Neural progenitor cell (in vitro differentiated cells): ENCODE measurements at regions not wholly inside any gene's neighbourhood (a gene's known extent, or its start where the extent isn't known, plus 50 kb on each side); places are given as distances from the start of the nearest gene placed in this dataset. TPM values are rescaled to one million over a fixed set of nuclear protein-coding genes. Genes with fewer than 3 reads are reported as not detected.

Source experiments
- DNase-seq: peaks from one replicate; pipeline ENCODE4 v3.0.0-alpha.2; 2016; ENCODE audit warnings: low spot score
- H2AFZ ChIP-seq: fragments of 200-600 bp; sonication (generic); replicated peaks from 2 replicates; pipeline ENCODE4 v1.6.1; 2016; ENCODE audit warnings: antibody characterized with exemption
- H3F3A ChIP-seq: fragments of 200-600 bp; sonication (generic); 2 replicates; pipeline ENCODE4 v1.6.1; 2016; ENCODE audit warnings: antibody characterized with exemption, low read depth
- H3K27ac ChIP-seq: fragments of 200-600 bp; sonication (generic); 2 replicates; pipeline ENCODE4 v1.5.1; 2016; ENCODE audit warnings: mild to moderate bottlenecking
- H3K27me3 ChIP-seq: fragments of 200-600 bp; sonication (generic); 2 replicates; pipeline ENCODE4 v1.6.1; 2016; ENCODE audit warnings: mild to moderate bottlenecking, moderate library complexity
- H3K36me3 ChIP-seq: fragments of 200-600 bp; sonication (generic); 2 replicates; pipeline ENCODE4 v1.5.1; 2016
- H3K4me1 ChIP-seq: fragments of 200-600 bp; sonication (generic); 2 replicates; pipeline ENCODE4 v1.6.1; 2016; ENCODE audit warnings: mixed run types
- H3K4me2 ChIP-seq: fragments of 200-600 bp; sonication (generic); 2 replicates; pipeline ENCODE4 v1.6.1; 2016
- H3K4me3 ChIP-seq: fragments of 200-600 bp; sonication (generic); 2 replicates; pipeline ENCODE4 v1.5.1; 2016
- H3K79me2 ChIP-seq: fragments of 200-600 bp; sonication (generic); 2 replicates; pipeline ENCODE4 v1.6.1; 2016; ENCODE audit warnings: low read depth
- H3K9ac ChIP-seq: fragments of 200-600 bp; sonication (generic); 2 replicates; pipeline ENCODE4 v1.6.1; 2016
- H3K9me3 ChIP-seq: fragments of 200-600 bp; sonication (generic); 2 replicates; pipeline ENCODE4 v1.5.1; 2016; ENCODE audit warnings: low read depth
- H4K20me1 ChIP-seq: fragments of 200-600 bp; sonication (generic); 2 replicates; pipeline ENCODE4 v1.6.1; 2016; ENCODE audit warnings: low read depth
- H3K27ac Mint-ChIP-seq: 3 replicates; pipeline ENCODE4 v1.8.0; 2021; ENCODE audit warnings: mixed read lengths
- H3K27me3 Mint-ChIP-seq: 2 replicates; pipeline ENCODE4 v1.8.0; 2022; ENCODE audit warnings: low read depth, mild to moderate bottlenecking, inconsistent platforms, moderate library complexity, mixed read lengths; ENCODE audit not compliant: insufficient read depth
- H3K36me3 Mint-ChIP-seq: 3 replicates; pipeline ENCODE4 v1.8.0; 2021; ENCODE audit warnings: mixed read lengths
- H3K4me1 Mint-ChIP-seq: 3 replicates; pipeline ENCODE4 v1.8.0; 2021; ENCODE audit warnings: mixed read lengths
- H3K4me3 Mint-ChIP-seq: 3 replicates; pipeline ENCODE4 v1.8.0; 2021; ENCODE audit warnings: mild to moderate bottlenecking, moderate library complexity, mixed read lengths
- H3K9me3 Mint-ChIP-seq: 3 replicates; pipeline ENCODE4 v1.8.0; 2020; ENCODE audit warnings: mixed read lengths
- CTCF ChIP-seq: fragments of 200-600 bp; sonication (generic); IDR thresholded peaks from 2 replicates; pipeline ENCODE4 v1.5.1; 2017; ENCODE audit warnings: antibody characterized with exemption, mild to moderate bottlenecking
- EZH2 ChIP-seq: fragments of 200-600 bp; sonication (generic); IDR thresholded peaks from 2 replicates; pipeline ENCODE4 v1.6.1; 2017; ENCODE audit warnings: antibody characterized with exemption, mild to moderate bottlenecking, moderate library complexity
- EZH2phosphoT487 ChIP-seq: fragments of 200-600 bp; sonication (generic); IDR thresholded peaks from 2 replicates; pipeline ENCODE4 v1.6.1; 2017; ENCODE audit warnings: antibody characterized with exemption
- small RNA-seq: library from RNA; depleted of rRNA; stranded (forward); fragments of <200 nt; gene quantifications from one replicate; pipeline ENCODE3, GENCODE V24; 2015

- Mint-ChIP-seq H3K4me3 (no peak overlapping the region), H3K27ac (no peak overlapping the region), H3K9me3 (peaks cover 2% of the 10 kb centered on the region), H3K4me1 (no peaks in the 10 kb centered on the region), H3K27me3 (no peaks in the 10 kb centered on the region), H3K36me3 (no peaks in the 10 kb centered on the region)
- Histone ChIP-seq H2AFZ (no peak overlapping the region), H3K9me3 (no peaks in the 10 kb centered on the region), H3K36me3 (no peaks in the 10 kb centered on the region), H3K4me3 (no peak overlapping the region), H3K9ac (no peak overlapping the region), H4K20me1 (no peaks in the 10 kb centered on the region), H3K27me3 (no peaks in the 10 kb centered on the region), H3K4me1 (no peaks in the 10 kb centered on the region), H3K4me2 (no peak overlapping the region), H3K27ac (no peak overlapping the region), H3K79me2 (no peaks in the 10 kb centered on the region), H3F3A (no peaks in the 10 kb centered on the region)
- no peak for TF ChIP-seq CTCF
- TF ChIP-seq EZH2phosphoT487 = no peak
- TF ChIP-seq EZH2 = no peak
- no peak for DNase-seq
Measured at GRCh38 chrX:88438209-88438608, 308.8 kb upstream of the CPXCR1 start.

GRCh38 chrX:88439935-88440334 lies 307.1 kb upstream of the CPXCR1 start:
- TF ChIP-seq CTCF = no peak
- TF ChIP-seq EZH2phosphoT487 = no peak
- no peak for TF ChIP-seq EZH2
- Mint-ChIP-seq H3K36me3 (no peaks in the 10 kb centered on the region), H3K9me3 (peaks cover 2% of the 10 kb centered on the region)

More at GRCh38 chrX:88439935-88440334, 307.1 kb upstream of the CPXCR1 start:
- Mint-ChIP-seq H3K4me1 (no peaks in the 10 kb centered on the region), H3K27ac (no peak overlapping the region), H3K4me3 (no peak overlapping the region), H3K27me3 (no peaks in the 10 kb centered on the region)
- H3F3A ChIP-seq = no peaks in the 10 kb centered on the region
- no peak overlapping the region for H3K4me3 ChIP-seq
- H4K20me1 ChIP-seq = no peaks in the 10 kb centered on the region
- no peaks in the 10 kb centered on the region for H3K36me3 ChIP-seq
- no peaks in the 10 kb centered on the region for H3K79me2 ChIP-seq
- H3K4me2 ChIP-seq = no peak overlapping the region
- no peak overlapping the region for H3K27ac ChIP-seq
- H3K27me3 ChIP-seq = no peaks in the 10 kb centered on the region
- no peaks in the 10 kb centered on the region for H3K4me1 ChIP-seq
- no peak overlapping the region for H3K9ac ChIP-seq
- no peak for DNase-seq
- H3K9me3 ChIP-seq = no peaks in the 10 kb centered on the region
- H2AFZ ChIP-seq = no peak overlapping the region

Small RNA genes lying in the stretch of these regions (small RNA-seq; reads per million reads assigned to genes)
- not detected for gene AL929325.1
- not detected for gene RF01225
